H9 (cell line): ENCODE measurements at regions not wholly inside any gene's neighbourhood (a gene's known extent, or its start where the extent isn't known, plus 50 kb on each side); places are given as distances from the start of the nearest gene placed in this dataset.

Experiments used
- DNase-seq: peaks from one replicate; pipeline ENCODE4 v3.0.0-alpha.2; 2017
- H2AFZ ChIP-seq: one replicate; pipeline ENCODE4 v1.6.1; 2013; ENCODE audit warnings: mild to moderate bottlenecking, low read length, control low read depth, moderate library complexity
- H2AK5ac ChIP-seq: 2 replicates; pipeline ENCODE4 v1.6.1; 2013; ENCODE audit warnings: low read length, control low read depth, mixed read lengths; ENCODE audit not compliant: insufficient read length
- H2BK120ac ChIP-seq: one replicate; pipeline ENCODE4 v1.6.1; 2013; ENCODE audit warnings: low read depth, mild to moderate bottlenecking, low read length, control low read depth, inconsistent platforms; ENCODE audit not compliant: poor library complexity, severe bottlenecking
- H2BK12ac ChIP-seq: 2 replicates; pipeline ENCODE4 v1.6.1; 2013; ENCODE audit warnings: low read length, control low read depth, mixed read lengths, low read depth; ENCODE audit not compliant: insufficient read length
- H2BK15ac ChIP-seq: 2 replicates; pipeline ENCODE4 v1.6.1; 2013; ENCODE audit warnings: low read depth, low read length, control low read depth
- H2BK20ac ChIP-seq: one replicate; pipeline ENCODE4 v1.6.1; 2013; ENCODE audit warnings: low read depth, mild to moderate bottlenecking, low read length, control low read depth, inconsistent platforms; ENCODE audit not compliant: poor library complexity, severe bottlenecking
- H2BK5ac ChIP-seq: 2 replicates; pipeline ENCODE4 v1.6.1; 2013; ENCODE audit warnings: low read length, control low read depth, mixed read lengths; ENCODE audit not compliant: insufficient read length
- H3K14ac ChIP-seq: 2 replicates; pipeline ENCODE4 v1.6.1; 2013; ENCODE audit warnings: low read length, control low read depth; ENCODE audit not compliant: insufficient read depth
- H3K18ac ChIP-seq: 2 replicates; pipeline ENCODE4 v1.6.1; 2013; ENCODE audit warnings: low read depth, mild to moderate bottlenecking, mixed read lengths, low read length, control low read depth; ENCODE audit not compliant: insufficient read length
- H3K23ac ChIP-seq: 2 replicates; pipeline ENCODE4 v1.6.1; 2013; ENCODE audit warnings: low read length, control low read depth, mixed read lengths, low read depth; ENCODE audit not compliant: insufficient read length
- H3K23me2 ChIP-seq: 2 replicates; pipeline ENCODE4 v1.6.1; 2013; ENCODE audit warnings: low read depth, mild to moderate bottlenecking, mixed read lengths, low read length, control low read depth; ENCODE audit not compliant: insufficient read length, poor library complexity, severe bottlenecking
- H3K27ac ChIP-seq: 2 replicates; pipeline ENCODE4 v1.5.1; 2013; ENCODE audit warnings: low read length, control low read depth, mixed read lengths, low read depth; ENCODE audit not compliant: insufficient read length
- H3K27me3 ChIP-seq: 2 replicates; pipeline ENCODE4 v1.6.1; 2013; ENCODE audit warnings: low read length, control low read depth, inconsistent platforms; ENCODE audit not compliant: insufficient read depth
- H3K4ac ChIP-seq: 2 replicates; pipeline ENCODE4 v1.6.1; 2013; ENCODE audit warnings: low read depth, mild to moderate bottlenecking, control low read depth, inconsistent platforms, low read length, moderate library complexity
- H3K4me1 ChIP-seq: 2 replicates; pipeline ENCODE4 v1.6.1; 2013; ENCODE audit warnings: low read length, control low read depth, inconsistent platforms; ENCODE audit not compliant: insufficient read depth
- H3K4me2 ChIP-seq: 2 replicates; pipeline ENCODE4 v1.6.1; 2013; ENCODE audit warnings: low read length, control low read depth, mixed read lengths; ENCODE audit not compliant: insufficient read length, insufficient read depth
- H3K56ac ChIP-seq: 2 replicates; pipeline ENCODE4 v1.6.1; 2013; ENCODE audit warnings: low read depth, mild to moderate bottlenecking, mixed read lengths, low read length, control low read depth; ENCODE audit not compliant: insufficient read length
- H3K79me1 ChIP-seq: 2 replicates; pipeline ENCODE4 v1.6.1; 2013; ENCODE audit warnings: low read depth, mild to moderate bottlenecking, moderate library complexity, low read length, control low read depth, inconsistent platforms; ENCODE audit not compliant: insufficient read depth, poor library complexity, severe bottlenecking
- H3K79me2 ChIP-seq: 2 replicates; pipeline ENCODE4 v1.6.1; 2013; ENCODE audit warnings: low read length, control low read depth, inconsistent platforms; ENCODE audit not compliant: insufficient read depth
- H3K9ac ChIP-seq: 2 replicates; pipeline ENCODE4 v1.6.1; 2013; ENCODE audit warnings: low read length, control low read depth, mixed read lengths; ENCODE audit not compliant: insufficient read length; ENCODE audit errors: extremely low read depth
- H3K9me3 ChIP-seq: one replicate; pipeline ENCODE4 v1.6.1; 2013; ENCODE audit warnings: low read depth, low read length, inconsistent platforms; ENCODE audit not compliant: control insufficient read depth
- H3T11ph ChIP-seq: one replicate; pipeline ENCODE4 v1.6.1; 2013; ENCODE audit warnings: mild to moderate bottlenecking, low read length, control low read depth, inconsistent platforms
- H4K20me1 ChIP-seq: one replicate; pipeline ENCODE4 v1.6.1; 2013; ENCODE audit not compliant: control insufficient read depth, insufficient read length, insufficient read depth
- H4K5ac ChIP-seq: 2 replicates; pipeline ENCODE4 v1.6.1; 2013; ENCODE audit warnings: low read depth, mild to moderate bottlenecking, mixed read lengths, low read length, control low read depth; ENCODE audit not compliant: insufficient read length
- H4K8ac ChIP-seq: replicated peaks from 2 replicates; pipeline ENCODE4 v1.6.1; 2013; ENCODE audit warnings: low read length, control low read depth, mixed read lengths, low read depth; ENCODE audit not compliant: insufficient read length
- H4K91ac ChIP-seq: 2 replicates; pipeline ENCODE4 v1.6.1; 2013; ENCODE audit warnings: low read depth, mild to moderate bottlenecking, moderate library complexity, mixed read lengths, low read length, control low read depth; ENCODE audit not compliant: insufficient read length
- H3K27ac Mint-ChIP-seq, 3 experiments: 2 replicates in 2 of 3; 3 replicates in 1 of 3; pipeline ENCODE4 v1.8.0; 2020 to 2021; ENCODE audit warnings: mixed read lengths in 3 of 3, mild to moderate bottlenecking in 1 of 3, moderate library complexity in 1 of 3
- H3K27me3 Mint-ChIP-seq: 2 replicates; pipeline ENCODE4 v1.8.0; 2021; ENCODE audit warnings: low read depth, mild to moderate bottlenecking, moderate library complexity, mixed read lengths
- H3K36me3 Mint-ChIP-seq, 3 experiments: 2 replicates in 2 of 3; 3 replicates in 1 of 3; pipeline ENCODE4 v1.8.0; 2020 to 2021; ENCODE audit warnings: low read depth in 3 of 3, mixed read lengths in 3 of 3; ENCODE audit not compliant: insufficient read depth in 1 of 3
- H3K4me1 Mint-ChIP-seq, 2 experiments: 2 replicates each; pipeline ENCODE4 v1.8.0; 2020; ENCODE audit warnings: mixed read lengths in 2 of 2
- H3K4me3 Mint-ChIP-seq, 2 experiments: 2 replicates in 1 of 2; 3 replicates in 1 of 2; pipeline ENCODE4 v1.8.0; 2020 to 2021; ENCODE audit warnings: mild to moderate bottlenecking in 2 of 2, mixed read lengths in 2 of 2, moderate library complexity in 1 of 2
- H3K9me3 Mint-ChIP-seq, 2 experiments: 2 replicates in 1 of 2; 3 replicates in 1 of 2; pipeline ENCODE4 v1.8.0; 2020; ENCODE audit warnings: mild to moderate bottlenecking in 2 of 2, mixed read lengths in 2 of 2, moderate library complexity in 1 of 2
- WGBS: extraction: QIAGEN DNeasy Blood & Tissue Kit; methylation state at CpG from one replicate; pipeline ENCODE4 v1.1.7; 2013; ENCODE audit warnings: missing lambda C conversion rate, low lambda C conversion rate, mixed read lengths; ENCODE audit not compliant: insufficient read length; ENCODE audit errors: extremely low coverage; 5-methylcytosine and 5-hydroxymethylcytosine counted together
- TF ChIP-seq, protein P1 (sequence below): fragments of 200-600 bp; sonication (generic); conservative IDR thresholded peaks from 3 replicates; pipeline ENCODE4 v1.8.0; 2021; ENCODE audit warnings: antibody characterized with exemption, mild to moderate bottlenecking

DNA sequence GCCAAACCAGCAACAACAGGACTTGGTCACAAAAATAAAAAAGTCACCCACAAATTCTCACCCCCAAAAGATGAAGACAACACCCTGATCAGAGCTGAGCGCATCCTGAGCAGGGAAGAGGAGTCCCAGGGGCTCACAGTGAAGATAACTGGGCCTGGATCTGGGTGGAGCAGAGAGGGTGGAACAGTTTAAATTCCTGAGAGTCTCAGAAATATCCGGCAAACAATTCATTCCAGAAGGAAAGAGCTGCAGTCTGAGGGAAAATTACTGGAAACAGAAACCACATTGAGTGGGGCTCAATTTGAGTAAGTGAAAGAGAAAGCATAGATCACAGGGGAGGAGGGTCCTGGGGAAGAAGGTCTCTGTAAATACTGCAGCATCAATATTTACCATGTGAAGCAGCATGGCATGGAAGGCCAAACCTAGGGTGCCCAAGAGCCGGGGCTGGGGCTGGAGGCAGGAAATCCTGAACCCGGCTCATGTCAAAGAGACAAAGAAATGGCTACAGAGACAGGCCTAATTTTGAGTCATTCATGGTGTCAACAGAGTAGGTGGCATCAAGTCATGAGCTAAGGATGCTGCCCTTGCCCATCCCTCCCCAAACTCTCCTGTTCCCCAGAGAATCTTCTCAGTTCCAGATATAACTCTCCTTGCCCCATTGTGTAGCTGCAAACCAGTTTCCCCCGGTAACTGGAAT lies 61.4 kb upstream of the ZBTB7C start:
- H2AK5ac ChIP-seq = no peak overlapping the region
- Mint-ChIP-seq H3K4me1 (no peaks in the 10 kb centered on the region), H3K9me3 (no peaks in the 10 kb centered on the region), H3K27me3 (peaks cover 13% of the 10 kb centered on the region), H3K36me3 (no peaks in the 10 kb centered on the region), H3K4me3 (no peak overlapping the region), H3K27ac (no peak overlapping the region; a peak in 1 of 7 replicates)
- H3K14ac ChIP-seq = no peak overlapping the region
- H3K4me1 ChIP-seq = no peaks in the 10 kb centered on the region
- no peak overlapping the region for H2BK5ac ChIP-seq
- H3K27me3 ChIP-seq = no peaks in the 10 kb centered on the region
- H3K23ac ChIP-seq = no peak overlapping the region
- no peak overlapping the region for H3K18ac ChIP-seq
- H4K5ac ChIP-seq = no peak overlapping the region
- no peak overlapping the region for H3T11ph ChIP-seq
- H3K9me3 ChIP-seq = no peaks in the 10 kb centered on the region
- H3K4me2 ChIP-seq = no peak overlapping the region
- no peaks in the 10 kb centered on the region for H3K79me1 ChIP-seq
- no peak overlapping the region for H2AFZ ChIP-seq
- H2BK120ac ChIP-seq = no peak overlapping the region
- no peak overlapping the region for H4K91ac ChIP-seq
- no CpG with 5 or more reads among the region's 5 CpGs for WGBS
- H3K27ac ChIP-seq = no peak overlapping the region
- H2BK12ac ChIP-seq = no peak overlapping the region
- H3K9ac ChIP-seq = no peak overlapping the region
- H3K79me2 ChIP-seq = no peaks in the 10 kb centered on the region
- no peak overlapping the region for H3K56ac ChIP-seq
- no peaks in the 10 kb centered on the region for H4K20me1 ChIP-seq
- H3K4ac ChIP-seq = no peak overlapping the region
- H2BK20ac ChIP-seq = no peak overlapping the region
- no peak for DNase-seq
- H3K23me2 ChIP-seq = no peaks in the 10 kb centered on the region
- TF ChIP-seq, protein P1, sequence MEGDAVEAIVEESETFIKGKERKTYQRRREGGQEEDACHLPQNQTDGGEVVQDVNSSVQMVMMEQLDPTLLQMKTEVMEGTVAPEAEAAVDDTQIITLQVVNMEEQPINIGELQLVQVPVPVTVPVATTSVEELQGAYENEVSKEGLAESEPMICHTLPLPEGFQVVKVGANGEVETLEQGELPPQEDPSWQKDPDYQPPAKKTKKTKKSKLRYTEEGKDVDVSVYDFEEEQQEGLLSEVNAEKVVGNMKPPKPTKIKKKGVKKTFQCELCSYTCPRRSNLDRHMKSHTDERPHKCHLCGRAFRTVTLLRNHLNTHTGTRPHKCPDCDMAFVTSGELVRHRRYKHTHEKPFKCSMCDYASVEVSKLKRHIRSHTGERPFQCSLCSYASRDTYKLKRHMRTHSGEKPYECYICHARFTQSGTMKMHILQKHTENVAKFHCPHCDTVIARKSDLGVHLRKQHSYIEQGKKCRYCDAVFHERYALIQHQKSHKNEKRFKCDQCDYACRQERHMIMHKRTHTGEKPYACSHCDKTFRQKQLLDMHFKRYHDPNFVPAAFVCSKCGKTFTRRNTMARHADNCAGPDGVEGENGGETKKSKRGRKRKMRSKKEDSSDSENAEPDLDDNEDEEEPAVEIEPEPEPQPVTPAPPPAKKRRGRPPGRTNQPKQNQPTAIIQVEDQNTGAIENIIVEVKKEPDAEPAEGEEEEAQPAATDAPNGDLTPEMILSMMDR = no peak
- H2BK15ac ChIP-seq = no peak overlapping the region
- H4K8ac ChIP-seq = no peak overlapping the region
